Natural killer cell treated with Interleukin-12 subunit alpha and Interleukin-12 subunit beta and Interleukin-15 and Interleukin-18, amount 100 ng/mL, for 72 hours (primary cell): ENCODE measurements at regions not wholly inside any gene's neighbourhood (a gene's known extent, or its start where the extent isn't known, plus 50 kb on each side); places are given as distances from the start of the nearest gene placed in this dataset.
"Not testable (repeated sequence)": the region's sequence is repeated elsewhere in the genome, so short reads cannot be mapped to it uniquely, and the experiment has no call there.

Experiments
- ATAC-seq, 2 donors: fragments of 150-1000 bp; cut with Tn5 transposase in 1 of 2; sonication (Bioruptor Pico), chemical (Tn5 transposase) in 1 of 2; 2 replicates each; pipeline ENCODE4 v1.10.0; 2021
- DNase-seq: peaks from one replicate; pipeline ENCODE4 v3.0.0; 2022; ENCODE audit warnings: low spot score
- H3K27ac Mint-ChIP-seq, 2 donors: 1 replicate in 1 of 2; 2 replicates in 1 of 2; pipeline ENCODE4 v1.8.0; 2022; ENCODE audit warnings: mixed read lengths in 2 of 2, mild to moderate bottlenecking in 1 of 2, moderate library complexity in 1 of 2
- H3K27me3 Mint-ChIP-seq, 2 donors: 1 replicate in 1 of 2; 2 replicates in 1 of 2; pipeline ENCODE4 v1.8.0; 2022; ENCODE audit warnings: mixed read lengths in 2 of 2
- H3K36me3 Mint-ChIP-seq: one replicate; pipeline ENCODE4 v1.8.0; 2022; ENCODE audit warnings: mixed read lengths
- H3K4me1 Mint-ChIP-seq, 2 donors: 1 replicate in 1 of 2; 2 replicates in 1 of 2; pipeline ENCODE4 v1.8.0; 2022; ENCODE audit warnings: low read depth in 2 of 2, mixed read lengths in 2 of 2, mild to moderate bottlenecking in 1 of 2
- H3K4me3 Mint-ChIP-seq: one replicate; pipeline ENCODE4 v1.8.0; 2022; ENCODE audit warnings: mixed read lengths
- H3K9me3 Mint-ChIP-seq: 2 replicates; pipeline ENCODE4 v1.8.0; 2022; ENCODE audit warnings: mixed read lengths

DNA sequence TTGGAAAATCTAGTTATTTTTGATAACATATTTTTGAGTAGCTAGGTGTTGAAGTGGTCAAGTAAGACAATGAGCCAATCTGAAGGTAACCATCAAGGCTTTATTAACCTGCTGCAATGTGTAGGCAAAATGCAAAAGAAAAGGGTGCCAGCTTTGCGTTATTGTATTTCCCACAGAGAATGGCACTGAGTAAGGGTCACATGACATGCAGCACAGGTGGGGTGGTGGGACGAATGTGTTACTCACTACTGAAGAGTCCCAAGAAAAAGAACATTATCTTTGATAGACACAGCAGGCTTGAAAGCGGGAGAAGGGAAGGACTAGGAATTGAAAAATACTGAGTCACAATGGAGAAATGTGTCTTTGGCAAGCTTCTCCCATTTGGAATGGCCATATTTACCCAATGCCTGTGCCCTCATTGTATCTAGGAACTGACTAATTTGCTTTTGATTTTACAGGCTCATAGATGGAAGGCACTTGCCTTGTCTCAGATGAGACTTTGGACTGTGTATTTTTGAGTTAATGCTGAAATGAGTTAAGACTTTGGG is 898.6 kb upstream of the POT1 start:
- no peak overlapping the region for H3K4me3 Mint-ChIP-seq
- H3K36me3 Mint-ChIP-seq = no peaks in the 10 kb centered on the region
- H3K9me3 Mint-ChIP-seq = peaks cover 29% of the 10 kb centered on the region
- DNase-seq = no peak
- H3K27ac Mint-ChIP-seq = no peak overlapping the region
- H3K27me3 Mint-ChIP-seq = no peaks in the 10 kb centered on the region
- ATAC-seq = no peak
- no peaks in the 10 kb centered on the region for H3K4me1 Mint-ChIP-seq

DNA sequence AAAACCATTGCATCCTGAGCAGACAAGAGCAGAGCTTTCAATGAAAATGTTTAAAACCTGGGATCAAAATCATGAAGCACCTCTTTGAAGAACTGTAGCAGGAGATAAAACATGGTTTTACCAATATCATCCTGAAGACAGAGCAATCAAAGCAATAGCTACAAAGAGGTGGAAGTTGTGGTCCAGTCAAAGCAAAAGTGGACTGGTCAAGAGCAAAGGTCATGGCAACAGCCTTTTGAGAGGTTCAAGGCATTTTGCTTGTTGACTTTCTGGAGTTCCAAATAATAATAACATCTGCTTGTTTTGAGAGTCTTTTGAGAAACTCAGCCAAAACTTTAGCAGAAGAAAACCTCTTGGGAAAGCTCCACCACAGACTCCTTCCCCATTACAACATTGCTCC is 893.9 kb upstream of the POT1 start:
- Mint-ChIP-seq H3K4me3 (no peak overlapping the region), H3K27ac (no peak overlapping the region), H3K27me3 (no peaks in the 10 kb centered on the region), H3K9me3 (peaks cover 17% of the 10 kb centered on the region), H3K36me3 (no peaks in the 10 kb centered on the region), H3K4me1 (no peaks in the 10 kb centered on the region)
- ATAC-seq = no peak
- DNase-seq = no peak

- no peaks in the 10 kb centered on the region for H3K4me1 Mint-ChIP-seq
- no peak overlapping the region for H3K4me3 Mint-ChIP-seq
- H3K27ac Mint-ChIP-seq = no peak overlapping the region
- H3K27me3 Mint-ChIP-seq = no peaks in the 10 kb centered on the region
- no peak for ATAC-seq
- no peaks in the 10 kb centered on the region for H3K36me3 Mint-ChIP-seq
- DNase-seq = no peak
- H3K9me3 Mint-ChIP-seq = peaks cover 7% of the 10 kb centered on the region
These were observed 890.9 kb upstream of the POT1 start for GRCh38 chr7:125820495-125820894.

DNA sequence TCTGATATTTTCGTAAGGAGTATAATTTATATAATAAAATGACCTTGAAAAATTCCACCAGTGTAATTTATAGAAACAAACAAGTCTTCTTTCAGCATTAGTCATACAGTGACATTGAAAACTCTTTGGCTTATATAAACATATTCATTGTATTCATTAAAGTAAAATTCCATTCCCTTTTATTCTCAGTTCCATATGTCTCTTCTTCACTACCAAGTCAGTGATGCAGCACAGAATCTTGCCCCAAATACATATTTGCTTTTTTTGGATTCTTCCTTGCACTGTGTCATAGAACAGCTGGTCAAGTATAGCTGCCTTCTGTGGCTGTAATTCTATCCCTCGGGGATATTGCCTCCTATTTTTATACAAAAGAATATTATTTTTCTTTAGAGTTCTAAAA is 884.5 kb upstream of the POT1 start:
- Mint-ChIP-seq H3K27ac (no peak overlapping the region), H3K36me3 (no peaks in the 10 kb centered on the region), H3K27me3 (no peaks in the 10 kb centered on the region), H3K4me3 (no peak overlapping the region), H3K4me1 (no peaks in the 10 kb centered on the region), H3K9me3 (peaks cover 4% of the 10 kb centered on the region)
- ATAC-seq = no peak
- DNase-seq = no peak

- H3K27me3 Mint-ChIP-seq, H3K36me3 Mint-ChIP-seq, ATAC-seq, H3K4me3 Mint-ChIP-seq, H3K27ac Mint-ChIP-seq, DNase-seq, H3K4me1 Mint-ChIP-seq: not testable (repeated sequence)
- H3K9me3 Mint-ChIP-seq = peaks cover 19% of the 10 kb centered on the region
These were observed 876.9 kb upstream of the POT1 start for GRCh38 chr7:125806491-125806890.

- DNase-seq = no peak
- no peak overlapping the region for H3K4me3 Mint-ChIP-seq
- ATAC-seq = no peak
- H3K27me3 Mint-ChIP-seq = no peaks in the 10 kb centered on the region
- no peaks in the 10 kb centered on the region for H3K4me1 Mint-ChIP-seq
- no peak overlapping the region for H3K27ac Mint-ChIP-seq
- H3K36me3 Mint-ChIP-seq = no peaks in the 10 kb centered on the region
- H3K9me3 Mint-ChIP-seq = peaks cover 27% of the 10 kb centered on the region
These were observed 874.6 kb upstream of the POT1 start for GRCh38 chr7:125804273-125804672.

DNA sequence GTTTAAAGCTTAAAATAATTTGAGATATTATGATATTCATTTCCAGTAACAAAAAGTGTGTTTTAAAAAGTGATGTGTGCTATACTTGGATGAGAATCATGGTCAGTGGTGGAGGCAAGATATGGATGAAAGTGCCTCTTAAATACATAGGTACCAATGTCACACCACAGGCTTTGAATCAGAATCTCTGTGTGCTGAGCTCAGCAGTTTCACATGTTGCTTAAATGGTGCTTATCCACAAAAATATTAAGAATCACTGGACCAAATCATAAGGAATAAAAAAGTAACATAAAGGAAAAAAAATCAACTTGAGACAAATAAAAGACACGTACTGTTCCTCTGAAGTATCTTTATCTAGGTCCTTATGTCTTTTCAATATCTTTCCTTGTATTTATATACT is 850.5 kb upstream of the POT1 start:
- H3K27ac Mint-ChIP-seq = no peak overlapping the region
- peaks cover 24% of the 10 kb centered on the region for H3K9me3 Mint-ChIP-seq
- H3K4me1 Mint-ChIP-seq = no peaks in the 10 kb centered on the region
- no peak overlapping the region for H3K4me3 Mint-ChIP-seq
- no peak for DNase-seq
- H3K27me3 Mint-ChIP-seq = no peaks in the 10 kb centered on the region
- ATAC-seq = no peak
- H3K36me3 Mint-ChIP-seq = peaks cover 4% of the 10 kb centered on the region

- Mint-ChIP-seq H3K36me3 (peaks cover 4% of the 10 kb centered on the region), H3K4me3 (no peak overlapping the region), H3K9me3 (peaks cover 13% of the 10 kb centered on the region), H3K27me3 (no peaks in the 10 kb centered on the region), H3K4me1 (no peaks in the 10 kb centered on the region), H3K27ac (no peak overlapping the region)
- DNase-seq (no peak), ATAC-seq (no peak)
These were observed 845.7 kb upstream of the POT1 start for GRCh38 chr7:125775317-125775716.

DNA sequence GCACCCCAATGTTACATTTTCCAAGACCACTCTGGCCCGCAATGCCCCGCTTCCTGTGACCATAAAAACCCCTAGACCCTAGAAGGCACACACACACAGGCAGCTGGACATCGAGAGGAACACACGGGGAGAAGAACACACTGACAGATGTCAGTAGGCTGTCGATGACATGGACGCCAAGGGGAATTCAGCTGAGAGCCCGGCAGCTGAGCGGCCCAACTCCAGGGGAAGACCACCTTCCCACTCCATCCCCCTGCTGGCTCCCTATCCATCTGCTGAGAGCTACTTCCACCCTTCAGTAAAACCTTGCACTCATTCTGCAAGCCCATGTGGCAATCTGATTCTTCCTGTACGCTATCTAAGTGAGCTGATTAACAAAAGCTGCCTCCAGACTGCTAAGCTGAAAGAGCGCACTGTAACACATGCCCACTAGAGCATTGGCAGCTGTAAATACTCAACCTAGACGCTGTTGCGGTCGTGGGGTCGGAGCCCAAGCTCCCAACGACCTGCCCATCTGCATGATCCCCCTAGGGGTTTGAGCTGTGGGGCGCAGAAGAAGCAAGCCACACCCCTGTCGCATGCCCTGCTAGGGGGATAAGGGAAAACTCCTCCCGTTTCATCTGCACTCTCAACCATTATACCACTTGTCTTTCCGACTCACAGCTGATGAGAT is 843.6 kb upstream of the POT1 start:
- Mint-ChIP-seq H3K36me3 (no peaks in the 10 kb centered on the region), H3K27me3 (no peaks in the 10 kb centered on the region), H3K27ac (no peak overlapping the region), H3K4me1 (no peaks in the 10 kb centered on the region), H3K9me3 (peaks cover 5% of the 10 kb centered on the region), H3K4me3 (no peak overlapping the region)
- ATAC-seq (no peak), DNase-seq (no peak)

- DNase-seq (no peak), ATAC-seq (no peak)
- Mint-ChIP-seq H3K9me3 (peaks cover 13% of the 10 kb centered on the region), H3K36me3 (no peaks in the 10 kb centered on the region), H3K4me3 (no peak overlapping the region), H3K27ac (no peak overlapping the region), H3K4me1 (no peaks in the 10 kb centered on the region), H3K27me3 (no peaks in the 10 kb centered on the region)
These were observed 818.3 kb upstream of the POT1 start for GRCh38 chr7:125747966-125748365.

GRCh38 chr7:125746510-125746909 is 816.9 kb upstream of the POT1 start:
- Mint-ChIP-seq H3K36me3 (no peaks in the 10 kb centered on the region), H3K4me3 (no peak overlapping the region), H3K9me3 (peaks cover 10% of the 10 kb centered on the region), H3K27me3 (no peaks in the 10 kb centered on the region), H3K4me1 (no peaks in the 10 kb centered on the region), H3K27ac (no peak overlapping the region)
- DNase-seq (no peak), ATAC-seq (no peak)

- ATAC-seq = no peak
- Mint-ChIP-seq H3K4me3 (no peak overlapping the region), H3K9me3 (peaks cover 9% of the 10 kb centered on the region)
These were observed 797.6 kb upstream of the POT1 start for GRCh38 chr7:125727215-125727614.

GRCh38 chr7:125695626-125696025 is 766.0 kb upstream of the POT1 start:
- H3K4me3 Mint-ChIP-seq = no peak overlapping the region
- H3K36me3 Mint-ChIP-seq = no peaks in the 10 kb centered on the region
- no peaks in the 10 kb centered on the region for H3K9me3 Mint-ChIP-seq

More at GRCh38 chr7:125727215-125727614, 797.6 kb upstream of the POT1 start:
- Mint-ChIP-seq H3K36me3 (peaks cover 5% of the 10 kb centered on the region), H3K27me3 (no peaks in the 10 kb centered on the region), H3K27ac (no peak overlapping the region), H3K4me1 (no peaks in the 10 kb centered on the region)
- DNase-seq = no peak

DNA sequence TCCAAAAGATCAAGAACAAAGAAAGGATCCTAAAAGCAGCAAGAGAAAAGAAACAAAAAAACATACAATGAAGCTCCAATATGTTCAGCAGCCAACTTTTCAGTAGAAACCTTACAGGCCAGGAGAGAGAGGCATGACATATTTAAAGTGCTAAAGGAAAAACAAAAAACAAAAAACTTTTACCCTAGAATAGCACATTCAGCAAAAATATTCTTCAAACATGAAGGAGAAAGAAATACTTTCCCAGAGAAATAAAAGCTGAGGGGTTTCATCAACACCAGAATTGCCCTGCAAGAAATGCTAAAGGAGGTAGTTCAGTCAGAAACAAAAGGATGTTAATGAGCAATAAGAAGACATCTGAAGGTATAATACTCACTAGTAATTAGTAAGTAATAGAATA is 753.5 kb upstream of the POT1 start:
- Mint-ChIP-seq H3K36me3 (no peaks in the 10 kb centered on the region), H3K4me1 (no peaks in the 10 kb centered on the region), H3K9me3 (peaks cover 7% of the 10 kb centered on the region), H3K4me3 (no peak overlapping the region), H3K27ac (no peak overlapping the region), H3K27me3 (no peaks in the 10 kb centered on the region)
- ATAC-seq (no peak), DNase-seq (no peak)

More at GRCh38 chr7:125695626-125696025, 766.0 kb upstream of the POT1 start:
- DNase-seq (no peak), ATAC-seq (no peak)
- Mint-ChIP-seq H3K4me1 (no peaks in the 10 kb centered on the region), H3K27ac (no peak overlapping the region), H3K27me3 (no peaks in the 10 kb centered on the region)

DNA sequence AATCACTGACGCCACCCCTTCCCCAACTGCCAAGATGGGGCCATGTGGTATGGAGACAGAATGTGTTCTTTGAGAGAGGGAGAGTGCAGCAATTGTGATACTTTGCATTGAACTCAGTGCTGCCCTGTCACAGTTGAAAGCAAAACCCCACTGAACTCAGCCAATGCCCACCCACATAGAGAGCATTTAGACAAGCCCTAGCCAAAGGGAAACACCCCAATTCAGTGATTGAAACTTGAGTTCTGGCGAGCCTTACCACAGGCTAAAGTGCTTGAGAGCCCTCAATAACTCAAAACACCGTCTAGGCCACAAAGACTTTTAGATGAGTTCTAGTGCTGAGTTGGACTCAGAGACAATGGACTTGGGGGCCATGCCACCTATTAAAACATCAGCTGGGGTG is 751.9 kb upstream of the POT1 start:
- no peaks in the 10 kb centered on the region for H3K27me3 Mint-ChIP-seq
- H3K4me3 Mint-ChIP-seq = no peak overlapping the region
- ATAC-seq (no peak), DNase-seq (no peak)
- H3K9me3 Mint-ChIP-seq = peaks cover 7% of the 10 kb centered on the region
- H3K4me1 Mint-ChIP-seq = no peaks in the 10 kb centered on the region
- H3K36me3 Mint-ChIP-seq = no peaks in the 10 kb centered on the region
- no peak overlapping the region for H3K27ac Mint-ChIP-seq
